ENCODE measurements at regions not wholly inside any gene's neighbourhood (a gene's known extent, or its start where the extent isn't known, plus 50 kb on each side); places are given as distances from the start of the nearest gene placed in this dataset.
"Not testable (repeated sequence)": the region's sequence is repeated elsewhere in the genome, so short reads cannot be mapped to it uniquely, and the experiment has no call there.

GRCh38 chr21:13704849-13705387 is 95.3 kb downstream of the POTED start:
- DNase-seq = peak in 1 of 2 donors; percentile 4
- H3K27ac ChIP-seq; ATAC-seq (ENCODE audit: low FRiP score in 2 of 2); H3K9me3 ChIP-seq; H3K36me3 ChIP-seq; H3K4me3 ChIP-seq; H3K27me3 ChIP-seq; H3K4me1 ChIP-seq: not testable (repeated sequence)
- no CpG with 5 or more reads among the region's 69 CpGs for WGBS, 2 donors

Data from upper lobe of left lung (tissue), 6 donors.